Skin epidermis (tissue), 12 donors: ENCODE measurements at regions not wholly inside any gene's neighbourhood (a gene's known extent, or its start where the extent isn't known, plus 50 kb on each side); places are given as distances from the start of the nearest gene placed in this dataset.
"Not testable (repeated sequence)": the region's sequence is repeated elsewhere in the genome, so short reads cannot be mapped to it uniquely, and the experiment has no call there.

ENCODE experiments used
- H3K27ac ChIP-seq, 21 experiments: fragments of 200-600 bp; sonication (generic) in 11 of 21; one replicate each; pipeline ENCODE4 v1.5.0; 2020; ENCODE audit warnings: mild to moderate bottlenecking in 3 of 21, inconsistent platforms in 2 of 21, moderate library complexity in 2 of 21
- H3K4me3 ChIP-seq, 7 experiments: fragments of 200-600 bp; sonication (generic) in 2 of 7; one replicate each; pipeline ENCODE4 v1.5.0; 2020; ENCODE audit warnings: inconsistent platforms in 2 of 7, mild to moderate bottlenecking in 2 of 7, moderate library complexity in 1 of 7

GRCh38 chr12:88362439-88362838, 217.8 kb downstream of the KITLG start:
- no peak overlapping the region for H3K27ac ChIP-seq
- H3K4me3 ChIP-seq, result no peak overlapping the region

GRCh38 chr12:88365403-88365802, 214.9 kb downstream of the KITLG start:
- H3K4me3 ChIP-seq, result no peak overlapping the region

GRCh38 chr12:88366101-88366500, 214.2 kb downstream of the KITLG start:
- H3K4me3 ChIP-seq, result no peak overlapping the region
- no peak overlapping the region for H3K27ac ChIP-seq

More at GRCh38 chr12:88365403-88365802, 214.9 kb downstream of the KITLG start:
- H3K27ac ChIP-seq, result no peak overlapping the region

- peak overlapping the region in 1 of 21 experiments; percentile 13 for H3K27ac ChIP-seq
- no peak overlapping the region for H3K4me3 ChIP-seq
Observed at GRCh38 chr12:88367231-88367630, 213.0 kb downstream of the KITLG start.

GRCh38 chr12:88368077-88368476, 212.2 kb downstream of the KITLG start:
- H3K4me3 ChIP-seq, H3K27ac ChIP-seq: not testable (repeated sequence)

GRCh38 chr12:88371416-88372183, 208.7 kb downstream of the KITLG start:
- Histone ChIP-seq H3K4me3 (no peak overlapping the region), H3K27ac (no peak overlapping the region)

GRCh38 chr12:88375306-88376305, 204.7 kb downstream of the KITLG start:
- Histone ChIP-seq H3K27ac (no peak overlapping the region), H3K4me3 (no peak overlapping the region)

- no peak overlapping the region for H3K27ac ChIP-seq
- no peak overlapping the region for H3K4me3 ChIP-seq
Observed at GRCh38 chr12:88377973-88378372, 202.3 kb downstream of the KITLG start.

GRCh38 chr12:88381466-88381865, 198.8 kb downstream of the KITLG start:
- Histone ChIP-seq H3K4me3 (no peak overlapping the region), H3K27ac (no peak overlapping the region)

- Histone ChIP-seq H3K27ac (no peak overlapping the region), H3K4me3 (no peak overlapping the region)
Observed at GRCh38 chr12:88383405-88383804, 196.9 kb downstream of the KITLG start.

GRCh38 chr12:88388566-88389540, 191.4 kb downstream of the KITLG start:
- Histone ChIP-seq H3K4me3 (no peak overlapping the region), H3K27ac (no peak overlapping the region)

GRCh38 chr12:88390811-88391210, 189.5 kb downstream of the KITLG start:
- Histone ChIP-seq H3K4me3 (no peak overlapping the region), H3K27ac (peak overlapping the region in 4 of 21 experiments; percentile 6 to 39 (median 20))

- Histone ChIP-seq H3K4me3 (no peak overlapping the region), H3K27ac (peak overlapping the region in 3 of 21 experiments; percentile 6 to 39 (median 29))
Observed at GRCh38 chr12:88391556-88391955, 188.7 kb downstream of the KITLG start.

- Histone ChIP-seq H3K27ac (no peak overlapping the region), H3K4me3 (no peak overlapping the region)
Observed at GRCh38 chr12:88393017-88393767, 187.1 kb downstream of the KITLG start.

- Histone ChIP-seq H3K4me3 (no peak overlapping the region), H3K27ac (no peak overlapping the region)
Observed at GRCh38 chr12:88398031-88398430, 182.2 kb downstream of the KITLG start.

GRCh38 chr12:88399811-88400210, 180.5 kb downstream of the KITLG start:
- H3K4me3 ChIP-seq, result no peak overlapping the region

GRCh38 chr12:88400302-88400701, 180.0 kb downstream of the KITLG start:
- no peak overlapping the region for H3K4me3 ChIP-seq
- H3K27ac ChIP-seq, result peak overlapping the region in 4 of 21 experiments; percentile 9 to 71 (median 62)

More at GRCh38 chr12:88399811-88400210, 180.5 kb downstream of the KITLG start:
- peak overlapping the region in 4 of 21 experiments; percentile 6 to 71 (median 52) for H3K27ac ChIP-seq

GRCh38 chr12:88401155-88401554, 179.1 kb downstream of the KITLG start:
- peak overlapping the region in 1 of 7 experiments; percentile 7 for H3K4me3 ChIP-seq
- H3K27ac ChIP-seq, result peak overlapping the region in 7 of 21 experiments; percentile 28 to 71 (median 55)
